ENCODE measurements at regions not wholly inside any gene's neighbourhood (a gene's known extent, or its start where the extent isn't known, plus 50 kb on each side); places are given as distances from the start of the nearest gene placed in this dataset.

DNA sequence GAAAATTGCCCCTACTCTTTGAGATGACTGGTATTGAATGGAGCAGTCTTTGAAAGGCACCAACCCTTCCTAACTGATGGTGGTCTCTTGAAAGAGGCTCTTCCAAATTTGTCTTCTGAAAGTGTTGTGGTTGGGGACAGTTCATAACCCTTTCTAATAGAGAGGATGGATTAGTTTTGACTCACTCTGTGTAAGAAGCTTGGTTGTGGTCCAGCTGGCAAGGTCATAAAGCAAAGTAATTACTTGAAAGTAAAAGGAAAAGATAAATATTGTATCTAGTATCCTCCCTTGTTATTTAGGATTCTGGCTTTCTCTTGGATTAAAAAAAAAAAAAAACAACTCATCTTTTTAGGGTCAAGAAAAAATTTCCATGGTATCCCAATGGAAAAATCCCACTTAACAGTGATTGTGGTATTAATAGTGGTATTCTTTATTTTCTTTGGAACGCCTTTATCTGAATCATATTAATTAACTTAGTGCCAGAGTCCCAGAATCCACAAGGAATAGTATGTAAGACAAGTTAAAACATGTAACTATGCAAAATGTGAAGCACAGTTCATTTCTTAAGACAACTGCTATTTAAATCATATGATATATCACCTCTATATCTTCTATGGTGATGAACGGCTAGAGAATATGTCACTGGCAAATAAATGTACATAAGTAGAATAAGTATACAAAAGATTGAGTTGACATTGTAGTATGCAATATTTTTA lies 469.3 kb upstream of the CDIN1 start:
- TF ChIP-seq EZH2 (IDR thresholded peaks at IDR 0.05; ENCODE audit: borderline replicate concordance, low read depth, low read length, severe bottlenecking), result no peak
- Histone ChIP-seq H3K9ac (ENCODE audit: low read depth, low read length) (no peak overlapping the region), H3K36me3 (ENCODE audit: insufficient read depth, low read length) (no peaks in the 10 kb centered on the region), H2AFZ (ENCODE audit: low read depth, low read length) (no peak overlapping the region), H3K9me3 (ENCODE audit: insufficient read depth, low read length, severe bottlenecking) (no peaks in the 10 kb centered on the region), H4K20me1 (ENCODE audit: insufficient read depth, low read length) (no peaks in the 10 kb centered on the region), H3K27ac (ENCODE audit: low read length) (no peak overlapping the region), H3K79me2 (ENCODE audit: insufficient read depth, low read length) (no peaks in the 10 kb centered on the region), H3K4me3 (ENCODE audit: low read depth in 1 of 2, low read length in 2 of 2) (no peak overlapping the region), H3K4me1 (ENCODE audit: insufficient read depth, low read length) (no peaks in the 10 kb centered on the region), H3K27me3 (ENCODE audit: insufficient read depth, low read length, poor library complexity) (no peaks in the 10 kb centered on the region), H3K4me2 (ENCODE audit: insufficient read depth, low read length) (no peak overlapping the region)
- no peak for ATAC-seq (ENCODE audit: insufficient read depth, low read depth)
- DNase-seq, result no peak

DNA sequence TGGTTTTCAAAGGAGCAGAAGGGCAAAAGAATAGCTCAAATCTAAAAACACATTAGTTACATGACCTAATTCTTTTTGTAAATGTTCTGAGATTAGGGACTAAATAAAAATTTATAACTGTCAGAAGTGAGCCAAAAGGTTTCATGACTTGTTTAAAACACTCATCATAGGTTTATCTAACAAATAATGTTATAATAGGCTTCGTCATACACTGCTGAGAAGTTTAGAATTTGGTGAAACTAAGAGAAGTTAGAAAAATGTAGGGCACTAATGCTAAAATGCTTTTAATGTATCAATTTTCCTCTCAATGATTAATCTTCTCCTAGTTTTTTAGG lies 468.8 kb upstream of the CDIN1 start:
- DNase-seq, result no peak
- TF ChIP-seq, protein P1, sequence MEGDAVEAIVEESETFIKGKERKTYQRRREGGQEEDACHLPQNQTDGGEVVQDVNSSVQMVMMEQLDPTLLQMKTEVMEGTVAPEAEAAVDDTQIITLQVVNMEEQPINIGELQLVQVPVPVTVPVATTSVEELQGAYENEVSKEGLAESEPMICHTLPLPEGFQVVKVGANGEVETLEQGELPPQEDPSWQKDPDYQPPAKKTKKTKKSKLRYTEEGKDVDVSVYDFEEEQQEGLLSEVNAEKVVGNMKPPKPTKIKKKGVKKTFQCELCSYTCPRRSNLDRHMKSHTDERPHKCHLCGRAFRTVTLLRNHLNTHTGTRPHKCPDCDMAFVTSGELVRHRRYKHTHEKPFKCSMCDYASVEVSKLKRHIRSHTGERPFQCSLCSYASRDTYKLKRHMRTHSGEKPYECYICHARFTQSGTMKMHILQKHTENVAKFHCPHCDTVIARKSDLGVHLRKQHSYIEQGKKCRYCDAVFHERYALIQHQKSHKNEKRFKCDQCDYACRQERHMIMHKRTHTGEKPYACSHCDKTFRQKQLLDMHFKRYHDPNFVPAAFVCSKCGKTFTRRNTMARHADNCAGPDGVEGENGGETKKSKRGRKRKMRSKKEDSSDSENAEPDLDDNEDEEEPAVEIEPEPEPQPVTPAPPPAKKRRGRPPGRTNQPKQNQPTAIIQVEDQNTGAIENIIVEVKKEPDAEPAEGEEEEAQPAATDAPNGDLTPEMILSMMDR (IDR thresholded peaks at IDR 0.05; ENCODE audit: borderline replicate concordance, extremely low read depth, low read length, poor library complexity, severe bottlenecking), result no peak
- no peak for TF ChIP-seq EZH2 (IDR thresholded peaks at IDR 0.05; ENCODE audit: borderline replicate concordance, low read depth, low read length, severe bottlenecking)

DNA sequence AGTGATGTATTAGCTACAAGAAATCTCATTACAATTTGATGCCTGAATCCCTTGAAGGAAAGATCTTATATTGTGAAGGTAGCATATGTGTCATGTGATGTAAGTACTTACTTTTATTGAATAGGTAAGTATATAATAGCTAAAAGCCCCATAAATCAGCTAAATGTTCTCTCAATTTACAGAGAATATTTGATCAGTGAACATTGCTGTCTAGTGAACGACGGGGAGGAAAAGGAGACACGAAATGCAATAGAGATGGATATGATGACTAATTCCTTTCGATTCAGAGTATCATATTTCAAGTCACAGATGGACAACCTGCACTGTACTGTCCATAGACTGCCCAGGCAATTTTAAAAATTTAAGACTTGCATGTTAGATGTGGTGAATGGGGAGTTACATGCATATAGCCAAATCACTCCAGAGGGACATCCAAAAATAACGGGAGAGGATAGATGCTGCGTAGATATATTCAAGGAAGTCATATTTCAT lies 462.1 kb upstream of the CDIN1 start:
- no peak for ATAC-seq (ENCODE audit: insufficient read depth, low read depth)
- Histone ChIP-seq H3K36me3 (ENCODE audit: insufficient read depth, low read length) (no peaks in the 10 kb centered on the region), H3K4me2 (ENCODE audit: insufficient read depth, low read length) (no peak overlapping the region), H3K4me3 (ENCODE audit: low read depth in 1 of 2, low read length in 2 of 2) (no peak overlapping the region), H3K9me3 (ENCODE audit: insufficient read depth, low read length, severe bottlenecking) (no peaks in the 10 kb centered on the region), H3K9ac (ENCODE audit: low read depth, low read length) (no peak overlapping the region), H2AFZ (ENCODE audit: low read depth, low read length) (no peak overlapping the region), H3K27me3 (ENCODE audit: insufficient read depth, low read length, poor library complexity) (no peaks in the 10 kb centered on the region), H3K4me1 (ENCODE audit: insufficient read depth, low read length) (no peaks in the 10 kb centered on the region), H3K79me2 (ENCODE audit: insufficient read depth, low read length) (no peaks in the 10 kb centered on the region), H4K20me1 (ENCODE audit: insufficient read depth, low read length) (no peaks in the 10 kb centered on the region), H3K27ac (ENCODE audit: low read length) (no peak overlapping the region)
- no peak for TF ChIP-seq EZH2 (IDR thresholded peaks at IDR 0.05; ENCODE audit: borderline replicate concordance, low read depth, low read length, severe bottlenecking)
- TF ChIP-seq, protein P1 (IDR thresholded peaks at IDR 0.05; ENCODE audit: borderline replicate concordance, extremely low read depth, low read length, poor library complexity, severe bottlenecking), result no peak
- no peak for DNase-seq

More for the DNA sequence above, 468.8 kb upstream of the CDIN1 start:
- no peaks in the 10 kb centered on the region for H4K20me1 ChIP-seq (ENCODE audit: insufficient read depth, low read length)
- H3K4me2 ChIP-seq (ENCODE audit: insufficient read depth, low read length), result no peak overlapping the region
- no peak overlapping the region for H3K27ac ChIP-seq (ENCODE audit: low read length)
- H3K9me3 ChIP-seq (ENCODE audit: insufficient read depth, low read length, severe bottlenecking), result no peaks in the 10 kb centered on the region
- no peaks in the 10 kb centered on the region for H3K79me2 ChIP-seq (ENCODE audit: insufficient read depth, low read length)
- H3K27me3 ChIP-seq (ENCODE audit: insufficient read depth, low read length, poor library complexity), result no peaks in the 10 kb centered on the region
- H2AFZ ChIP-seq (ENCODE audit: low read depth, low read length), result no peak overlapping the region
- H3K36me3 ChIP-seq (ENCODE audit: insufficient read depth, low read length), result no peaks in the 10 kb centered on the region
- no peak overlapping the region for H3K4me3 ChIP-seq (ENCODE audit: low read depth in 1 of 2, low read length in 2 of 2)
- ATAC-seq (ENCODE audit: insufficient read depth, low read depth), result no peak
- H3K4me1 ChIP-seq (ENCODE audit: insufficient read depth, low read length), result no peaks in the 10 kb centered on the region
- no peak overlapping the region for H3K9ac ChIP-seq (ENCODE audit: low read depth, low read length)

DNA sequence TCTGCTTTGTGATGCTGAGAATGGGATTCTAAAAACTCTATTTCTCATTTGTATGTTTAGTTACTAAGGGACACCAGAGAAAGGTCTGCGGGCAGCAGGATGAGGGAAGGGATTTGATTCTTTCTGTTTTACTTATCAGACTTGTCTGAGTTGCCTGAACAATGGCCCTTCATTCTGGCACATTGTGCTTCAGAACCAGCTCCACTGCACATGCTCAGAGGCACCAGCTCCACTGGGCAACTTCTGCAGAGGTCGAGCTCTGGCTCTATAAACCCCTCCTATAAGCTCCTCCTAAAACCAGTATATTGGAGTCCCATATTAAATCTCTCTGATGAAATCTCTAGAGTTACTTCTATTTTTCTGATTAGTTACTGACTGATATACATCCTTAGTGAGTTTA lies 453.2 kb upstream of the CDIN1 start:
- H3K27ac ChIP-seq (ENCODE audit: low read length), result no peak overlapping the region
- no peak overlapping the region for H3K4me3 ChIP-seq (ENCODE audit: low read depth in 1 of 2, low read length in 2 of 2)
- H4K20me1 ChIP-seq (ENCODE audit: insufficient read depth, low read length), result no peaks in the 10 kb centered on the region
- no peak for TF ChIP-seq EZH2 (IDR thresholded peaks at IDR 0.05; ENCODE audit: borderline replicate concordance, low read depth, low read length, severe bottlenecking)
- TF ChIP-seq, protein P1 (IDR thresholded peaks at IDR 0.05; ENCODE audit: borderline replicate concordance, extremely low read depth, low read length, poor library complexity, severe bottlenecking), result no peak
- H3K79me2 ChIP-seq (ENCODE audit: insufficient read depth, low read length), result no peaks in the 10 kb centered on the region
- H2AFZ ChIP-seq (ENCODE audit: low read depth, low read length), result no peak overlapping the region
- no peak overlapping the region for H3K4me2 ChIP-seq (ENCODE audit: insufficient read depth, low read length)
- H3K9ac ChIP-seq (ENCODE audit: low read depth, low read length), result no peak overlapping the region
- H3K9me3 ChIP-seq (ENCODE audit: insufficient read depth, low read length, severe bottlenecking), result no peaks in the 10 kb centered on the region
- ATAC-seq (ENCODE audit: insufficient read depth, low read depth) (no peak), DNase-seq (no peak)
- H3K36me3 ChIP-seq (ENCODE audit: insufficient read depth, low read length), result no peaks in the 10 kb centered on the region
- no peaks in the 10 kb centered on the region for H3K4me1 ChIP-seq (ENCODE audit: insufficient read depth, low read length)
- H3K27me3 ChIP-seq (ENCODE audit: insufficient read depth, low read length, poor library complexity), result no peaks in the 10 kb centered on the region

All from DND-41 (cell line).